CD14-positive monocyte (primary cell): ENCODE measurements at regions not wholly inside any gene's neighbourhood (a gene's known extent, or its start where the extent isn't known, plus 50 kb on each side); places are given as distances from the start of the nearest gene placed in this dataset.

ENCODE experiments used
- DNase-seq, 3 donors: peaks; one replicate each; pipeline ENCODE4 v3.0.0-alpha.2; 2011 to 2022
- H2AFZ ChIP-seq: 2 replicates; pipeline ENCODE4 v1.6.0; 2012; ENCODE audit warnings: mild to moderate bottlenecking, low read depth, low read length, inconsistent platforms; ENCODE audit not compliant: insufficient read depth, poor library complexity, severe bottlenecking
- H3K27ac ChIP-seq, 2 donors: 1 replicate in 1 of 2; 2 replicates in 1 of 2; pipeline ENCODE4 v1.5.1; 2012 to 2013; ENCODE audit warnings: low read length in 2 of 2, control low read depth in 1 of 2, inconsistent platforms in 1 of 2, low read depth in 1 of 2, mild to moderate bottlenecking in 1 of 2
- H3K27me3 ChIP-seq, 2 donors: one replicate each; pipeline versions ENCODE4 v1.6.0 to v1.6.1; 2011 to 2013; ENCODE audit warnings: low read length in 2 of 2; ENCODE audit not compliant: control insufficient read depth in 2 of 2, insufficient read depth in 2 of 2
- H3K36me3 ChIP-seq, 2 donors: replicated peaks in 1 of 2; 1 replicate in 1 of 2; 2 replicates in 1 of 2; pipeline versions ENCODE4 v1.5.1 to v1.6.1; 2012 to 2013; ENCODE audit warnings: low read length in 2 of 2, control low read depth in 1 of 2, inconsistent platforms in 1 of 2, mild to moderate bottlenecking in 1 of 2; ENCODE audit not compliant: insufficient read depth in 2 of 2, control insufficient read depth in 1 of 2
- H3K4me1 ChIP-seq, 2 donors: 1 replicate in 1 of 2; 2 replicates in 1 of 2; pipeline versions ENCODE4 v1.5.1 to v1.6.1; 2012 to 2013; ENCODE audit warnings: low read length in 2 of 2, control low read depth in 1 of 2, inconsistent platforms in 1 of 2, mild to moderate bottlenecking in 1 of 2, moderate library complexity in 1 of 2; ENCODE audit not compliant: insufficient read depth in 2 of 2, control insufficient read depth in 1 of 2
- H3K4me2 ChIP-seq: replicated peaks from 2 replicates; pipeline ENCODE3; 2012; ENCODE audit warnings: low read length, moderate library complexity, mild to moderate bottlenecking; ENCODE audit not compliant: poor library complexity, severe bottlenecking; ENCODE audit errors: extremely low read depth
- H3K4me3 ChIP-seq, 3 experiments: fragments of 200-600 bp in 1 of 3; sonication (generic) in 1 of 3; replicated peaks in 1 of 3; 1 replicate in 2 of 3; 2 replicates in 1 of 3; pipeline ENCODE4 v1.5.1; 2011 to 2013; ENCODE audit warnings: low read length in 3 of 3, mild to moderate bottlenecking in 3 of 3, control low read depth in 2 of 3, low read depth in 2 of 3, inconsistent platforms in 1 of 3, moderate library complexity in 1 of 3
- H3K79me2 ChIP-seq: 2 replicates; pipeline ENCODE4 v1.6.0; 2012; ENCODE audit warnings: mild to moderate bottlenecking, control low read depth, inconsistent platforms, low read length, moderate library complexity; ENCODE audit not compliant: insufficient read depth
- H3K9ac ChIP-seq: 2 replicates; pipeline ENCODE4 v1.6.0; 2017; ENCODE audit warnings: low read length, mild to moderate bottlenecking; ENCODE audit not compliant: insufficient read depth, poor library complexity, severe bottlenecking
- H3K9me3 ChIP-seq, 2 donors: replicated peaks in 1 of 2; 1 replicate in 1 of 2; 2 replicates in 1 of 2; pipeline versions ENCODE4 v1.5.1 to v1.6.1; 2012 to 2013; ENCODE audit warnings: low read length in 2 of 2, control low read depth in 1 of 2; ENCODE audit not compliant: control insufficient read depth in 1 of 2, insufficient read depth in 1 of 2
- H4K20me1 ChIP-seq: 2 replicates; pipeline ENCODE4 v1.6.0; 2012; ENCODE audit warnings: mild to moderate bottlenecking, low read length, control low read depth, moderate library complexity; ENCODE audit not compliant: insufficient read depth
- H3K27ac Mint-ChIP-seq, 7 donors: one replicate each; pipeline ENCODE4 v1.8.0; 2020; ENCODE audit warnings: mild to moderate bottlenecking in 7 of 7, mixed read lengths in 7 of 7, moderate library complexity in 6 of 7, inconsistent platforms in 2 of 7
- H3K27me3 Mint-ChIP-seq, 3 donors: one replicate each; pipeline ENCODE4 v1.8.0; 2021 to 2022; ENCODE audit warnings: low read depth in 3 of 3, mild to moderate bottlenecking in 3 of 3, mixed read lengths in 3 of 3, moderate library complexity in 3 of 3, inconsistent platforms in 1 of 3
- H3K36me3 Mint-ChIP-seq, 2 donors: one replicate each; pipeline ENCODE4 v1.8.0; 2020; ENCODE audit warnings: mixed read lengths in 2 of 2, inconsistent platforms in 1 of 2, mild to moderate bottlenecking in 1 of 2
- H3K4me1 Mint-ChIP-seq: one replicate; pipeline ENCODE4 v1.8.0; 2020; ENCODE audit warnings: mild to moderate bottlenecking, mixed read lengths
- H3K4me3 Mint-ChIP-seq, 2 donors: one replicate each; pipeline ENCODE4 v1.8.0; 2020; ENCODE audit warnings: mild to moderate bottlenecking in 2 of 2, mixed read lengths in 2 of 2, moderate library complexity in 1 of 2
- H3K9me3 Mint-ChIP-seq, 7 donors: one replicate each; pipeline ENCODE4 v1.8.0; 2020 to 2022; ENCODE audit warnings: mixed read lengths in 7 of 7, mild to moderate bottlenecking in 6 of 7, moderate library complexity in 6 of 7, inconsistent platforms in 2 of 7
- WGBS: methylation state at CpG from one replicate; pipeline ENCODE4 v1.1.5; 2013; ENCODE audit warnings: missing lambda C conversion rate; ENCODE audit not compliant: insufficient coverage; 5-methylcytosine and 5-hydroxymethylcytosine counted together
- intact Hi-C, 2 donors: fragments of 100-400 bp; cut with micrococcal nuclease; formaldehyde crosslinking; loops; one replicate each; pipeline versions ENCODE4 v1.15.0 to v1.15.1; 2023
- TF ChIP-seq, protein P1 (sequence below): fragments of 200-600 bp; IDR thresholded peaks from one replicate; pipeline ENCODE4 v1.8.0; 2022; ENCODE audit warnings: antibody characterized with exemption, mild to moderate bottlenecking

- Histone ChIP-seq H3K9me3 (no peaks in the 10 kb centered on the region), H3K27ac (no peak overlapping the region), H3K36me3 (no peaks in the 10 kb centered on the region), H3K4me2 (no peak overlapping the region), H3K27me3 (no peaks in the 10 kb centered on the region), H3K4me1 (no peaks in the 10 kb centered on the region), H3K4me3 (no peak overlapping the region), H2AFZ (no peak overlapping the region), H3K9ac (no peak overlapping the region), H3K79me2 (no peaks in the 10 kb centered on the region), H4K20me1 (no peaks in the 10 kb centered on the region)
- no peak overlapping the region for H3K27ac Mint-ChIP-seq
- H3K9me3 Mint-ChIP-seq: peaks cover 0 to 13% (median 5%) of the 10 kb centered on the region in 7 donors
- no CpG with 5 or more reads among the region's 3 CpGs for WGBS
- H3K27me3 Mint-ChIP-seq: peaks cover 0 to 1% (median 0%) of the 10 kb centered on the region in 3 donors
- H3K36me3 Mint-ChIP-seq: no peaks in the 10 kb centered on the region
- no peak for DNase-seq
- TF ChIP-seq, protein P1, sequence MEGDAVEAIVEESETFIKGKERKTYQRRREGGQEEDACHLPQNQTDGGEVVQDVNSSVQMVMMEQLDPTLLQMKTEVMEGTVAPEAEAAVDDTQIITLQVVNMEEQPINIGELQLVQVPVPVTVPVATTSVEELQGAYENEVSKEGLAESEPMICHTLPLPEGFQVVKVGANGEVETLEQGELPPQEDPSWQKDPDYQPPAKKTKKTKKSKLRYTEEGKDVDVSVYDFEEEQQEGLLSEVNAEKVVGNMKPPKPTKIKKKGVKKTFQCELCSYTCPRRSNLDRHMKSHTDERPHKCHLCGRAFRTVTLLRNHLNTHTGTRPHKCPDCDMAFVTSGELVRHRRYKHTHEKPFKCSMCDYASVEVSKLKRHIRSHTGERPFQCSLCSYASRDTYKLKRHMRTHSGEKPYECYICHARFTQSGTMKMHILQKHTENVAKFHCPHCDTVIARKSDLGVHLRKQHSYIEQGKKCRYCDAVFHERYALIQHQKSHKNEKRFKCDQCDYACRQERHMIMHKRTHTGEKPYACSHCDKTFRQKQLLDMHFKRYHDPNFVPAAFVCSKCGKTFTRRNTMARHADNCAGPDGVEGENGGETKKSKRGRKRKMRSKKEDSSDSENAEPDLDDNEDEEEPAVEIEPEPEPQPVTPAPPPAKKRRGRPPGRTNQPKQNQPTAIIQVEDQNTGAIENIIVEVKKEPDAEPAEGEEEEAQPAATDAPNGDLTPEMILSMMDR: no peak
- no peaks in the 10 kb centered on the region for H3K4me1 Mint-ChIP-seq
- no peak overlapping the region for H3K4me3 Mint-ChIP-seq
- intact Hi-C loops: no loop called here
These were observed 1306.7 kb upstream of the TMEM132C start for GRCh38 chr12:126960221-126960620.

- H3K9me3 Mint-ChIP-seq: peaks cover 0 to 13% (median 5%) of the 10 kb centered on the region in 7 donors
- Histone ChIP-seq H3K9me3 (no peaks in the 10 kb centered on the region), H3K4me2 (no peak overlapping the region), H3K36me3 (no peaks in the 10 kb centered on the region), H3K27me3 (no peaks in the 10 kb centered on the region), H4K20me1 (no peaks in the 10 kb centered on the region), H2AFZ (no peak overlapping the region), H3K4me1 (no peaks in the 10 kb centered on the region), H3K79me2 (no peaks in the 10 kb centered on the region), H3K4me3 (no peak overlapping the region), H3K9ac (no peak overlapping the region), H3K27ac (no peak overlapping the region)
- H3K4me3 Mint-ChIP-seq: no peak overlapping the region
- WGBS: 64% methylated on average over 5 of the region's 5 CpGs
- TF ChIP-seq, protein P1: no peak
- no peak overlapping the region for H3K27ac Mint-ChIP-seq
- intact Hi-C loops: no loop called here
- H3K27me3 Mint-ChIP-seq: peaks cover 0 to 1% (median 0%) of the 10 kb centered on the region in 3 donors
- no peaks in the 10 kb centered on the region for H3K4me1 Mint-ChIP-seq
- no peak for DNase-seq
- no peaks in the 10 kb centered on the region for H3K36me3 Mint-ChIP-seq
These were observed 1306.3 kb upstream of the TMEM132C start for GRCh38 chr12:126960709-126961108.
